Gastrocnemius medialis (tissue), 4 donors: ENCODE measurements at regions not wholly inside any gene's neighbourhood (a gene's known extent, or its start where the extent isn't known, plus 50 kb on each side); places are given as distances from the start of the nearest gene placed in this dataset.
A peak's percentile ranks its signal among the peaks of the same experiment; 100 is the strongest.

Experiments
- ATAC-seq, 2 donors: fragments of 150-250 bp; one replicate each; pipeline ENCODE4 v1.9.1; 2016
- DNase-seq, 2 donors: peaks; one replicate each; pipeline ENCODE4 v3.0.0-alpha.2; 2019
- H3K27ac ChIP-seq, 4 donors: fragments of 200-600 bp; sonication (generic); 1 replicate in 1 of 4; 2 replicates in 3 of 4; pipeline ENCODE4 v1.5.1; 2016 to 2018; ENCODE audit warnings: mild to moderate bottlenecking in 2 of 4, moderate library complexity in 1 of 4
- H3K27me3 ChIP-seq, 3 donors: fragments of 200-600 bp; sonication (generic) in 2 of 3; 1 replicate in 1 of 3; 2 replicates in 2 of 3; pipeline versions ENCODE4 v1.5.1 to v1.6.0; 2016 to 2019; ENCODE audit warnings: mild to moderate bottlenecking in 1 of 3, moderate library complexity in 1 of 3
- H3K36me3 ChIP-seq, 2 donors: fragments of 200-600 bp; sonication (generic) in 1 of 2; one replicate each; pipeline ENCODE4 v1.5.1; 2017 to 2018
- H3K4me1 ChIP-seq, 2 donors: fragments of 200-600 bp; sonication (generic) in 1 of 2; one replicate each; pipeline ENCODE4 v1.5.1; 2016 to 2017; ENCODE audit warnings: mild to moderate bottlenecking in 2 of 2
- H3K4me3 ChIP-seq, 4 donors: fragments of 200-600 bp; sonication (generic) in 3 of 4; 1 replicate in 1 of 4; 2 replicates in 3 of 4; pipeline ENCODE4 v1.5.1; 2016 to 2019; ENCODE audit warnings: mild to moderate bottlenecking in 2 of 4
- H3K9me3 ChIP-seq, 3 donors: fragments of 200-600 bp; sonication (generic) in 2 of 3; 1 replicate in 1 of 3; 2 replicates in 2 of 3; pipeline ENCODE4 v1.5.1; 2016 to 2019
- CTCF ChIP-seq, 5 experiments: fragments of 450-650 bp in 3 of 5; fragments of 200-600 bp in 2 of 5; sonication (generic) in 2 of 5; IDR thresholded peaks in 4 of 5; conservative IDR thresholded peaks in 1 of 5; 1 replicate in 4 of 5; 2 replicates in 1 of 5; pipeline ENCODE4 v1.5.1; 2016 to 2019; ENCODE audit warnings: antibody characterized with exemption in 5 of 5, mild to moderate bottlenecking in 3 of 5, moderate library complexity in 3 of 5
- POLR2A ChIP-seq, 2 donors: fragments of 450-650 bp; IDR thresholded peaks; one replicate each; pipeline ENCODE4 v1.6.1; 2017; ENCODE audit warnings: antibody characterized with exemption in 2 of 2, mild to moderate bottlenecking in 2 of 2, moderate library complexity in 2 of 2
- in situ Hi-C, 4 donors: fragments of 200-750 bp; cut with MboI; loops; one replicate each; pipeline versions ENCODE4 v1.15.0 to v1.8.0; 2017; ENCODE audit warnings: low sequenced_read_pairs in 4 of 4
- intact Hi-C: fragments of 100-400 bp; cut with DNase I; formaldehyde crosslinking; loops from one replicate; pipeline ENCODE4 v1.15.1; 2023; ENCODE audit warnings: low total_unique reads

GRCh38 chr5:173793648-173794548 lies 94.3 kb upstream of the CPEB4 start:
- DNase-seq (peak in 1 of 2 donors; percentile 8), ATAC-seq (no peak)
- no peak overlapping the region for H3K4me3 ChIP-seq
- H3K9me3 ChIP-seq = no peaks in the 10 kb centered on the region
- in situ Hi-C loops (no loop called here), intact Hi-C loops (no loop called here)
- H3K36me3 ChIP-seq = no peaks in the 10 kb centered on the region
- no peaks in the 10 kb centered on the region for H3K4me1 ChIP-seq
- H3K27me3 ChIP-seq = no peaks in the 10 kb centered on the region
- no peak overlapping the region for H3K27ac ChIP-seq
- TF ChIP-seq CTCF (IDR thresholded peaks at IDR 0.05 in 4 of 5, conservative IDR thresholded peaks at IDR 0.05 in 1 of 5) (no peak), POLR2A (IDR thresholded peaks at IDR 0.05) (no peak)

GRCh38 chr5:173794901-173795416 lies 93.2 kb upstream of the CPEB4 start:
- Histone ChIP-seq H3K36me3 (no peaks in the 10 kb centered on the region), H3K27ac (no peak overlapping the region), H3K27me3 (no peaks in the 10 kb centered on the region), H3K9me3 (no peaks in the 10 kb centered on the region), H3K4me1 (no peaks in the 10 kb centered on the region), H3K4me3 (no peak overlapping the region)
- TF ChIP-seq CTCF (IDR thresholded peaks at IDR 0.05 in 4 of 5, conservative IDR thresholded peaks at IDR 0.05 in 1 of 5) (no peak), POLR2A (IDR thresholded peaks at IDR 0.05) (no peak)
- ATAC-seq = no peak
- intact Hi-C loops (no loop called here), in situ Hi-C loops (no loop called here)
- DNase-seq = no peak

- in situ Hi-C loops (no loop called here), intact Hi-C loops (no loop called here)
These were observed 92.5 kb upstream of the CPEB4 start for GRCh38 chr5:173795601-173796000.

DNA sequence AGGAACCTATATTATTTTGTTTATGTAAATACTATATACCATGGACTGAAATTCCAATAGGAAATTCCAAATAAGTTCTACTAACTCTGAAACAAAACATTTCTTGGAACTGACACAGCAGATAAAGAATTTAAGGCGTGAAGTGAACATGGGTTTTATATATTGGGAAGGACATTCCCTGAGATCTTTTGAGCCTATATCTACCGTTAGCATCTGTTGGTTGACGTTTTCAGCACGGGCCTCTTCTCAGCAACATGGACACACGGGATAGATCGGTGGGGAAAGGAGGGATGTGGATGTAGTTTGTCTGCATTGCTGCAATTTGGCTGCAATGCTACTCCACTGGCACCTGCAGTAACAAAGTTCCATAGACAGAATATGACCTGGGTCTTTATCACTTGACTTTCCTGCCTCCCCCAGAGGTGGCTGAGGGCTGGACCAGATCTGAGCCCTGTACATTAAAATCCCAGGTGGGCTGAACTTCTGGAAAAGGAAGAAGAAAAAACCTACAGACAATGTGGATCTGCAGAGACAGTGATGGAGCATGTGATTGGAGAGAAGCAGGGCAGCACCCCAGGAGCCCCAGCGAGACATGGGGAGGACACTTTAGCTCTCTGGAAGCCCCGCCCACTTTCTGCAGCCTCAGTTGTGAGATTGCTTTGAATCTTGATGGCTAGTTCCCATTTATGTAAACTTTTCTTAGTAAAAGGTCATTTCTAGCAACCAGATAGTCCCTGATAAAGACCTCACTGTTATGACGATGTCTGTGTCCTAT lies 91.2 kb upstream of the CPEB4 start:
- in situ Hi-C loops (no loop called here), intact Hi-C loops (no loop called here)
- no peak overlapping the region for H3K4me3 ChIP-seq
- H3K27ac ChIP-seq = no peak overlapping the region
- ATAC-seq (no peak), DNase-seq (no peak)
- no peaks in the 10 kb centered on the region for H3K9me3 ChIP-seq
- no peaks in the 10 kb centered on the region for H3K27me3 ChIP-seq
- no peaks in the 10 kb centered on the region for H3K4me1 ChIP-seq
- TF ChIP-seq POLR2A (IDR thresholded peaks at IDR 0.05) (no peak), CTCF (IDR thresholded peaks at IDR 0.05 in 4 of 5, conservative IDR thresholded peaks at IDR 0.05 in 1 of 5) (no peak)
- H3K36me3 ChIP-seq = no peaks in the 10 kb centered on the region

More at GRCh38 chr5:173795601-173796000, 92.5 kb upstream of the CPEB4 start:
- H3K4me3 ChIP-seq = no peak overlapping the region
- ATAC-seq (no peak), DNase-seq (peak in 1 of 2 donors; percentile 2)
- no peak overlapping the region for H3K27ac ChIP-seq
- H3K9me3 ChIP-seq = no peaks in the 10 kb centered on the region
- no peaks in the 10 kb centered on the region for H3K36me3 ChIP-seq
- H3K4me1 ChIP-seq = no peaks in the 10 kb centered on the region
- no peaks in the 10 kb centered on the region for H3K27me3 ChIP-seq
- TF ChIP-seq POLR2A (IDR thresholded peaks at IDR 0.05) = no peak
